AG09309 (cell line): ENCODE measurements at regions not wholly inside any gene's neighbourhood (a gene's known extent, or its start where the extent isn't known, plus 50 kb on each side); places are given as distances from the start of the nearest gene placed in this dataset.

Experiments used
- DNase-seq: peaks from one replicate; pipeline ENCODE4 v3.0.0-alpha.2; 2010; ENCODE audit warnings: low read depth
- H3K4me3 ChIP-seq: 2 replicates; pipeline ENCODE4 v1.5.1; 2011; ENCODE audit warnings: mild to moderate bottlenecking, low read depth, low read length, moderate library complexity; ENCODE audit not compliant: control insufficient read depth
- TF ChIP-seq, protein P1 (sequence below): IDR thresholded peaks from 2 replicates; pipeline ENCODE4 v1.5.1; 2011; ENCODE audit warnings: mild to moderate bottlenecking, low read depth, low read length, inconsistent platforms; ENCODE audit not compliant: insufficient read depth, control insufficient read depth; ENCODE audit errors: missing control alignments

DNA sequence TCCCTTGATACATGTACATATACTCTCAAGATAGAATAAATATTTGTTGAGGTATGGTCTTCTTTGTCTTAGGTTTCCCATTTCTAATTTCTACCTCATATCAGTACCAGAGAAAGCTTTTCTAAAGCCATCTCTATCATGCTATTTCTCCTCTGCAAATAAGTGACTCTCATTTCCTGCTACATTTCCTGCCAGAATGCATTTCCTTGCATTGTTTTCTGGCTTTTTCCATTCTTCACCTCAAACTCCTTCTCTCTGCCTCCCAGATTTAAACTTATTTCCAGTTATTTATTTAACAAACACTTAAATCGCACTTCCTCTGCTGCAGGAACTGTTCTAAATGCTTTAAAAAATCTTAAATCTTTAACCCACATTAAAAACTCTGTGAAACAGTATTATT lies 74.4 kb upstream of the STMND1 start:
- no peak overlapping the region for H3K4me3 ChIP-seq
- TF ChIP-seq, protein P1, sequence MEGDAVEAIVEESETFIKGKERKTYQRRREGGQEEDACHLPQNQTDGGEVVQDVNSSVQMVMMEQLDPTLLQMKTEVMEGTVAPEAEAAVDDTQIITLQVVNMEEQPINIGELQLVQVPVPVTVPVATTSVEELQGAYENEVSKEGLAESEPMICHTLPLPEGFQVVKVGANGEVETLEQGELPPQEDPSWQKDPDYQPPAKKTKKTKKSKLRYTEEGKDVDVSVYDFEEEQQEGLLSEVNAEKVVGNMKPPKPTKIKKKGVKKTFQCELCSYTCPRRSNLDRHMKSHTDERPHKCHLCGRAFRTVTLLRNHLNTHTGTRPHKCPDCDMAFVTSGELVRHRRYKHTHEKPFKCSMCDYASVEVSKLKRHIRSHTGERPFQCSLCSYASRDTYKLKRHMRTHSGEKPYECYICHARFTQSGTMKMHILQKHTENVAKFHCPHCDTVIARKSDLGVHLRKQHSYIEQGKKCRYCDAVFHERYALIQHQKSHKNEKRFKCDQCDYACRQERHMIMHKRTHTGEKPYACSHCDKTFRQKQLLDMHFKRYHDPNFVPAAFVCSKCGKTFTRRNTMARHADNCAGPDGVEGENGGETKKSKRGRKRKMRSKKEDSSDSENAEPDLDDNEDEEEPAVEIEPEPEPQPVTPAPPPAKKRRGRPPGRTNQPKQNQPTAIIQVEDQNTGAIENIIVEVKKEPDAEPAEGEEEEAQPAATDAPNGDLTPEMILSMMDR, result no peak
- no peak for DNase-seq

DNA sequence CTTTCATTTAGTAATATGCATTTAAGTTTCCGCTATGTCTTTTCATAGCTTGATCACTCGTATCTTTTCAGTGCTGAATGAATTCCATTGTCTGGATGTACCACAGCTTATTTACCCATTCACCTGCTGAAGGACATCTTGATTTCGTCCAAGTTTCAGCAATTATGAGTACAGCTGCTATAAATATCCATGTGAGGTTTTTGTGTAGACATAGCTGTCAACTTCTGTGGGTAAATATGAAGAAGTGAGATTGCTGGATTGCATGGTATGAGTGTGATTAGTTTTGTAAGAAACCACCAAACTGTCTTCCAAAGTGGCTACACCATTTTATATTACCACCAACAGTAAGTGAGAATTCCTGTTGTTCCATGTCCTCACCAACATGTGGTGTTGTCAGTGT lies 79.2 kb upstream of the STMND1 start:
- no peak overlapping the region for H3K4me3 ChIP-seq
- TF ChIP-seq, protein P1, result no peak
- DNase-seq, result no peak

DNA sequence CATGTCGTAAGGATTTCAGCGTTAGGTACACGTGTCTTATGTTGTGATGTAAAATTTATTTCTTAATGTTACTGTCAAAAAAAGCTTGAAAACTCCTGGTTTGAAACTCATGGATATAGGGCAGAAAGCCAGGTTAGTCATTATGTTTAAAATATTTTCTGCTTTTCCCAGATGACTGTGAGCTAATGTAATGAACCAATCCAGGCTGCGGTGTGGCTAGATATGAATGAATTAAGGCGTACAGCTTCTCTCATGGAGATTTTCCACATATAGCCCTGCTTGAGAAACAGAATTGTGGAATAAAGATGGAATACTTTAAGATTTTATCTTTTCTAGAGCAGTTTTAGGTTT lies 80.3 kb upstream of the STMND1 start:
- TF ChIP-seq, protein P1, result no peak
- DNase-seq, result no peak
- no peak overlapping the region for H3K4me3 ChIP-seq

- no peak overlapping the region for H3K4me3 ChIP-seq
- TF ChIP-seq, protein P1, result no peak
- no peak for DNase-seq
Measured at GRCh38 chr6:17020889-17021538, 80.8 kb upstream of the STMND1 start.

GRCh38 chr6:17018425-17018824 lies 83.4 kb upstream of the STMND1 start:
- no peak overlapping the region for H3K4me3 ChIP-seq
- no peak for DNase-seq
- TF ChIP-seq, protein P1, result no peak

- H3K4me3 ChIP-seq, result no peak overlapping the region
- DNase-seq, result no peak
- TF ChIP-seq, protein P1, result no peak
Measured at GRCh38 chr6:17017416-17017815, 84.4 kb upstream of the STMND1 start.
